Vagina (tissue), 2 donors: ENCODE measurements at regions not wholly inside any gene's neighbourhood (a gene's known extent, or its start where the extent isn't known, plus 50 kb on each side); places are given as distances from the start of the nearest gene placed in this dataset.

ENCODE experiments used
- DNase-seq, 2 donors: peaks; one replicate each; pipeline ENCODE4 v3.0.0-alpha.2; 2017; ENCODE audit errors: extremely low spot score in 2 of 2
- H3K27ac ChIP-seq: fragments of 200-600 bp; sonication (generic); one replicate; pipeline ENCODE4 v1.5.1; 2019
- H3K27me3 ChIP-seq: fragments of 200-600 bp; sonication (generic); one replicate; pipeline ENCODE4 v1.5.1; 2019
- H3K36me3 ChIP-seq, 2 donors: fragments of 200-600 bp; sonication (generic); one replicate each; pipeline ENCODE4 v1.5.1; 2017 to 2019
- H3K4me1 ChIP-seq: fragments of 200-600 bp; sonication (generic); one replicate; pipeline ENCODE4 v1.5.1; 2019
- H3K4me3 ChIP-seq, 2 donors: fragments of 200-600 bp; sonication (generic); 1 replicate in 1 of 2; 2 replicates in 1 of 2; pipeline ENCODE4 v1.5.1; 2016 to 2019
- H3K9me3 ChIP-seq: fragments of 200-600 bp; sonication (generic); one replicate; pipeline ENCODE4 v1.5.1; 2019
- POLR2A ChIP-seq, 2 donors: fragments of 450-650 bp; IDR thresholded peaks; one replicate each; pipeline ENCODE4 v1.6.1; 2017; ENCODE audit warnings: antibody characterized with exemption in 2 of 2, mild to moderate bottlenecking in 2 of 2, moderate library complexity in 2 of 2
- POLR2AphosphoS5 ChIP-seq, 2 donors: sonication (generic); formaldehyde crosslinking; IDR thresholded peaks; one replicate each; pipeline ENCODE4 v1.9.0; 2017; ENCODE audit warnings: antibody characterized with exemption in 2 of 2, mild to moderate bottlenecking in 2 of 2, low read depth in 1 of 2; ENCODE audit not compliant: insufficient read depth in 1 of 2
- intact Hi-C: fragments of 100-400 bp; cut with DNase I; formaldehyde crosslinking; loops from one replicate; pipeline ENCODE4 v1.15.1; 2023
- TF ChIP-seq, protein P1 (sequence below), 3 experiments: fragments of 450-650 bp in 2 of 3; fragments of 200-600 bp in 1 of 3; sonication (generic) in 1 of 3; IDR thresholded peaks; one replicate each; pipeline ENCODE4 v1.5.1; 2017 to 2019; ENCODE audit warnings: antibody characterized with exemption in 3 of 3, mild to moderate bottlenecking in 2 of 3, moderate library complexity in 2 of 3

DNA sequence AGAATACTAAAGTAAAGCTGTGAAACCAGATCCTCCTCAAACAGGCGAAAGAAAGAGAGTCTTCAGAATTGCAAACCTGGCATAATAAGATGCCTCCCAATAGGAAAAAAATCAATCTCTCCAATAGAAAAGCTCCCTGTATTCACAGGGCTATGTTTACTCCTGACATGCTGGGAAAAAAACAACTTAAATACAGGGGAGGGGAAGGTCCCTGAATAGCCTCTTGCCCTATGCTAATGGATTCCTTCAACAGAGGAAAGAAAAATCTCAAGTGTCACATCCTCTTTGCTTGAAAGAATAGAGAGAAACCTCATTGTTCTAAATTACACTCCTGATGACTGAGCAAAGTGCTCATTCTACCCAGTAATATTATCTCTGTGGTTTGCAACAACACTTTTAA, 1271.1 kb upstream of the PRR20A start:
- no peak for DNase-seq
- TF ChIP-seq POLR2A (IDR thresholded peaks at IDR 0.05) (no peak), POLR2AphosphoS5 (IDR thresholded peaks at IDR 0.05; ENCODE audit: insufficient read depth in 1 of 2, low read depth in 1 of 2) (no peak)
- TF ChIP-seq, protein P1, sequence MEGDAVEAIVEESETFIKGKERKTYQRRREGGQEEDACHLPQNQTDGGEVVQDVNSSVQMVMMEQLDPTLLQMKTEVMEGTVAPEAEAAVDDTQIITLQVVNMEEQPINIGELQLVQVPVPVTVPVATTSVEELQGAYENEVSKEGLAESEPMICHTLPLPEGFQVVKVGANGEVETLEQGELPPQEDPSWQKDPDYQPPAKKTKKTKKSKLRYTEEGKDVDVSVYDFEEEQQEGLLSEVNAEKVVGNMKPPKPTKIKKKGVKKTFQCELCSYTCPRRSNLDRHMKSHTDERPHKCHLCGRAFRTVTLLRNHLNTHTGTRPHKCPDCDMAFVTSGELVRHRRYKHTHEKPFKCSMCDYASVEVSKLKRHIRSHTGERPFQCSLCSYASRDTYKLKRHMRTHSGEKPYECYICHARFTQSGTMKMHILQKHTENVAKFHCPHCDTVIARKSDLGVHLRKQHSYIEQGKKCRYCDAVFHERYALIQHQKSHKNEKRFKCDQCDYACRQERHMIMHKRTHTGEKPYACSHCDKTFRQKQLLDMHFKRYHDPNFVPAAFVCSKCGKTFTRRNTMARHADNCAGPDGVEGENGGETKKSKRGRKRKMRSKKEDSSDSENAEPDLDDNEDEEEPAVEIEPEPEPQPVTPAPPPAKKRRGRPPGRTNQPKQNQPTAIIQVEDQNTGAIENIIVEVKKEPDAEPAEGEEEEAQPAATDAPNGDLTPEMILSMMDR (IDR thresholded peaks at IDR 0.05), result no peak
- Histone ChIP-seq H3K36me3 (no peaks in the 10 kb centered on the region), H3K4me1 (no peaks in the 10 kb centered on the region), H3K27ac (no peak overlapping the region), H3K9me3 (no peaks in the 10 kb centered on the region), H3K4me3 (no peak overlapping the region), H3K27me3 (no peaks in the 10 kb centered on the region)
- intact Hi-C loops, result no loop called here

DNA sequence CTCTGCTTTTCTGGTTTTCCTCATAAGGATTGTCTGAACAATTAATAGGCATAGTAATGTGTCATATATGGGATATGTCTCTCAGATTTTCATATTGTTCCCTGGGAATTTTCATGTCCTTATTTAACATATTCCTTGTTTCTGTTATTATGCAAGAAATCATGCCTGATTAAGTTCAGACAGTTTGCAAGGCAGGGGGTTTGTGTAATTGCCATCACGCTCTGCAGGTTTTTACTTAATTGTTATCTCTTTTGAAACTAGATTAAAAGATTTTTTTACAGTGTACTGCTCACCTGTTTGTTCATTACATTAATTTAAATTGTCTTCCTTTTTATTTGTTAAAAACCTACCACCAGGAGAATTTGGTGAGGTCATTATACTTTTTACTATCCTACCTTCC, 1253.2 kb upstream of the PRR20A start:
- intact Hi-C loops, result no loop called here
- H3K27ac ChIP-seq, result no peak overlapping the region
- no peaks in the 10 kb centered on the region for H3K36me3 ChIP-seq
- H3K4me3 ChIP-seq, result no peak overlapping the region
- no peaks in the 10 kb centered on the region for H3K9me3 ChIP-seq
- H3K4me1 ChIP-seq, result no peaks in the 10 kb centered on the region
- DNase-seq, result no peak
- TF ChIP-seq POLR2AphosphoS5 (IDR thresholded peaks at IDR 0.05; ENCODE audit: insufficient read depth in 1 of 2, low read depth in 1 of 2) (no peak), POLR2A (IDR thresholded peaks at IDR 0.05) (no peak)
- TF ChIP-seq, protein P1 (IDR thresholded peaks at IDR 0.05), result no peak
- H3K27me3 ChIP-seq, result no peaks in the 10 kb centered on the region

DNA sequence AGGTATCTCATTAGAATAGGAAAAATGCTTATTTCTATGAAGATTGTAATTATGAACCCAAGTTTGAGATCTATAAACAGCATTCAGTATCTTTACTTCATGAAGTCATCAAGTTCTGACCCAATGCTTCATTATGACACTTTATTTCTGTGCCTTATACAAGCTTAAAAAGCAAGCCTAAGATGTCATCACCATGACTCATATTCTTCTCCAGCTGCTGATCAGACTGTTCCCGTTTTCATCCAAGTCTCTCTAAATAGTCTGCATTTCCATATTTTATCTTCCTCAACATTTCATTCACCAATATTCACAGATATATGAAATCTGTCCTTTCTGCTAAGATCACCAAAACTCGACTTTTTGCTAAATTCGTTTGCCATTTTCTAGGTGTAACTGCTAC, 1247.2 kb upstream of the PRR20A start:
- Histone ChIP-seq H3K27ac (no peak overlapping the region), H3K36me3 (no peaks in the 10 kb centered on the region), H3K9me3 (no peaks in the 10 kb centered on the region), H3K4me1 (no peaks in the 10 kb centered on the region), H3K27me3 (no peaks in the 10 kb centered on the region), H3K4me3 (no peak overlapping the region)
- DNase-seq, result no peak
- intact Hi-C loops, result no loop called here
- no peak for TF ChIP-seq POLR2A (IDR thresholded peaks at IDR 0.05)
- TF ChIP-seq, protein P1 (IDR thresholded peaks at IDR 0.05), result no peak
- no peak for TF ChIP-seq POLR2AphosphoS5 (IDR thresholded peaks at IDR 0.05; ENCODE audit: insufficient read depth in 1 of 2, low read depth in 1 of 2)

DNA sequence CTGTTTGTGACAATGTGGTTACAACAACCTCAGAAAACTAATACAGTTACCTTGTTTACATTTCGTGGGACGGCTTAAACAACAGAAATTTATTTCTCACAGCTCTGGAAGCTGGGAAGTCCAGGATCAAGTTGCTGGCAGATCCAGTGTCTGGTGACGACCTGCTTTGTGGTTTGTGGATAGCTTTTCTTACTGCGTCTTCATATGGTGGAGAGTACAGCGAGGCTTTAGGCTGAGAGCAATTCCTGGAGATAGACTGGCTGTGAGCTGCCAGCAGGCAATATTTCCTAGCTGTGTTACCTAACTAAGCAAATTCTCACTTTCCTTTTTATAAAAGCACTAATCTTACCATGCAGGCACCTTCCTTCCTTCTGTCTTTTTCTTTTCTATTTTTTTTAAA, 1203.5 kb upstream of the PRR20A start:
- Histone ChIP-seq H3K4me3 (no peak overlapping the region), H3K4me1 (no peaks in the 10 kb centered on the region), H3K27me3 (no peaks in the 10 kb centered on the region), H3K9me3 (no peaks in the 10 kb centered on the region), H3K27ac (no peak overlapping the region), H3K36me3 (no peaks in the 10 kb centered on the region)
- DNase-seq, result no peak
- intact Hi-C loops, result no loop called here
- TF ChIP-seq POLR2A (IDR thresholded peaks at IDR 0.05), result no peak
- no peak for TF ChIP-seq POLR2AphosphoS5 (IDR thresholded peaks at IDR 0.05; ENCODE audit: insufficient read depth in 1 of 2, low read depth in 1 of 2)
- TF ChIP-seq, protein P1 (IDR thresholded peaks at IDR 0.05), result no peak

DNA sequence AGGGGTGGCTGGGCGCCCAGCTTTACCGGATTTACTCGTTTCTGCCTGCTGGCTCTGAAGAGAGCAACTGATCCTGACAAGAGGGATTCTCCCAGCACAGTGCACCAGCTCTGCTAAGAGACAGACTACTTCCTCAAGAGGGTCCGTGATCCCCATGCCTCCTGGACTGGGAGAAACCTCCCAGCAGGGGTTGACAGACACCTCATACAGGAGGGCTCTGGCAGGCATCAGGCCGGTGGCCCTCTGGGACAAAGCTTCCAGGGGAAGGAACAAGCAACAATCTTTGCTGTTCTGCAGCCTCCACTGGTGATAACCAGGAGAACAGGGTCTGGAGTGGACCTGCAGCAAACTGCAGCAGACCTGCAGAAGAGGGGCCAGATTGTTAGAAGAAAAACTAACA, 1192.5 kb upstream of the PRR20A start:
- no peak overlapping the region for H3K27ac ChIP-seq
- intact Hi-C loops, result no loop called here
- no peaks in the 10 kb centered on the region for H3K4me1 ChIP-seq
- H3K4me3 ChIP-seq, result no peak overlapping the region
- TF ChIP-seq POLR2A (IDR thresholded peaks at IDR 0.05) (no peak), POLR2AphosphoS5 (IDR thresholded peaks at IDR 0.05; ENCODE audit: insufficient read depth in 1 of 2, low read depth in 1 of 2) (no peak)
- TF ChIP-seq, protein P1 (IDR thresholded peaks at IDR 0.05), result no peak
- H3K27me3 ChIP-seq, result no peaks in the 10 kb centered on the region
- no peaks in the 10 kb centered on the region for H3K9me3 ChIP-seq
- H3K36me3 ChIP-seq, result no peaks in the 10 kb centered on the region
- no peak for DNase-seq
